ENCODE measurements at regions not wholly inside any gene's neighbourhood (a gene's known extent, or its start where the extent isn't known, plus 50 kb on each side); places are given as distances from the start of the nearest gene placed in this dataset.
A peak's percentile ranks its signal among the peaks of the same experiment; 100 is the strongest.

DNA sequence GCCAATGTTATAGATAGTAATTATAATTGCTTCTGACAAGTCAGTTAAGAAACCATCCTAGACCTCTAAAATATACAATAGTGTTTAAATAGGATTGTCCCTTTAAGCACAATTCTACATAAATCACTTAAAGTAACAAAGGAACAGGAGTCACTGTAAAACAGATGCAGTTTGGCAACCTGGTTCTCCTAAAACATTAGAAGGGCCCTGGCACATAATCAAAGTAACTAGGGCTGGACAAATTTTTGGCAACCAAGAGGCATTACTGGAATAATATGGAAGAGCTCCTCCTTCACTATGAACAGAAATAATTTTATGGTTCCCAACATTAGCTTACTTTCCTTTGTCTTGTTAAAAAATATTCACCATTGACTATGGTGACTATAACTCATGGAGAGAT is 75.0 kb upstream of the CCDC160 start:
- Mint-ChIP-seq H3K9me3 (no peaks in the 10 kb centered on the region), H3K27me3 (no peaks in the 10 kb centered on the region), H3K4me3 (no peak overlapping the region), H3K4me1 (ENCODE audit: low read depth) (peaks cover 10% of the 10 kb centered on the region), H3K27ac (no peak overlapping the region), H3K36me3 (ENCODE audit: low read depth) (no peaks in the 10 kb centered on the region)
- CTCF ChIA-PET, result interaction anchor here (1.1 kb wide), 1 partner anchor 25 kb away, joined by 4 read pairs; no protein-coding TSS in a partner anchor
- TF ChIP-seq, protein P1, sequence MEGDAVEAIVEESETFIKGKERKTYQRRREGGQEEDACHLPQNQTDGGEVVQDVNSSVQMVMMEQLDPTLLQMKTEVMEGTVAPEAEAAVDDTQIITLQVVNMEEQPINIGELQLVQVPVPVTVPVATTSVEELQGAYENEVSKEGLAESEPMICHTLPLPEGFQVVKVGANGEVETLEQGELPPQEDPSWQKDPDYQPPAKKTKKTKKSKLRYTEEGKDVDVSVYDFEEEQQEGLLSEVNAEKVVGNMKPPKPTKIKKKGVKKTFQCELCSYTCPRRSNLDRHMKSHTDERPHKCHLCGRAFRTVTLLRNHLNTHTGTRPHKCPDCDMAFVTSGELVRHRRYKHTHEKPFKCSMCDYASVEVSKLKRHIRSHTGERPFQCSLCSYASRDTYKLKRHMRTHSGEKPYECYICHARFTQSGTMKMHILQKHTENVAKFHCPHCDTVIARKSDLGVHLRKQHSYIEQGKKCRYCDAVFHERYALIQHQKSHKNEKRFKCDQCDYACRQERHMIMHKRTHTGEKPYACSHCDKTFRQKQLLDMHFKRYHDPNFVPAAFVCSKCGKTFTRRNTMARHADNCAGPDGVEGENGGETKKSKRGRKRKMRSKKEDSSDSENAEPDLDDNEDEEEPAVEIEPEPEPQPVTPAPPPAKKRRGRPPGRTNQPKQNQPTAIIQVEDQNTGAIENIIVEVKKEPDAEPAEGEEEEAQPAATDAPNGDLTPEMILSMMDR (IDR thresholded peaks at IDR 0.05), result no peak
- POLR2A ChIA-PET, result no interaction called here
- ATAC-seq (no peak), DNase-seq (no peak)
- intact Hi-C loops (cut with micrococcal nuclease), result no loop called here

GRCh38 chrX:134163836-134164235 is 73.1 kb upstream of the CCDC160 start:
- peaks cover 5% of the 10 kb centered on the region for H3K36me3 Mint-ChIP-seq (ENCODE audit: low read depth)
- H3K4me1 Mint-ChIP-seq (ENCODE audit: low read depth), result peaks cover 18% of the 10 kb centered on the region
- ChIA-PET CTCF (no interaction called here), POLR2A (interaction anchor here (0.7 kb wide), 1 partner anchor 307 kb away, joined by 3 read pairs; no protein-coding TSS in a partner anchor)
- H3K9me3 Mint-ChIP-seq, result no peaks in the 10 kb centered on the region
- no peak for ATAC-seq
- H3K27me3 Mint-ChIP-seq, result no peaks in the 10 kb centered on the region
- TF ChIP-seq, protein P1 (IDR thresholded peaks at IDR 0.05), result no peak
- no peak overlapping the region for H3K27ac Mint-ChIP-seq
- no peak for DNase-seq
- H3K4me3 Mint-ChIP-seq, result no peak overlapping the region
- intact Hi-C loops (cut with micrococcal nuclease), result no loop called here

GRCh38 chrX:134167591-134168203 is 69.3 kb upstream of the CCDC160 start:
- POLR2A ChIA-PET, result interaction anchor here (1.0 kb wide), 1 partner anchor 9 kb away, joined by 3 read pairs; no protein-coding TSS in a partner anchor
- no peaks in the 10 kb centered on the region for H3K27me3 Mint-ChIP-seq
- ATAC-seq (no peak), DNase-seq (no peak)
- peaks cover 31% of the 10 kb centered on the region for H3K36me3 Mint-ChIP-seq (ENCODE audit: low read depth)
- no peak overlapping the region for H3K27ac Mint-ChIP-seq
- H3K4me1 Mint-ChIP-seq (ENCODE audit: low read depth), result peaks cover 11% of the 10 kb centered on the region
- no peak overlapping the region for H3K4me3 Mint-ChIP-seq
- TF ChIP-seq, protein P1 (IDR thresholded peaks at IDR 0.05), result no peak
- CTCF ChIA-PET, result no interaction called here
- no peaks in the 10 kb centered on the region for H3K9me3 Mint-ChIP-seq
- intact Hi-C loops (cut with micrococcal nuclease), result no loop called here

GRCh38 chrX:134171661-134172587 is 65.1 kb upstream of the CCDC160 start:
- no peaks in the 10 kb centered on the region for H3K9me3 Mint-ChIP-seq
- H3K27me3 Mint-ChIP-seq, result peaks cover 5% of the 10 kb centered on the region
- DNase-seq (peak; percentile 72), ATAC-seq (peak; percentile 61)
- H3K36me3 Mint-ChIP-seq (ENCODE audit: low read depth), result peaks cover 31% of the 10 kb centered on the region
- peak overlapping the region; percentile 89 for H3K27ac Mint-ChIP-seq
- H3K4me1 Mint-ChIP-seq (ENCODE audit: low read depth), result peaks cover 15% of the 10 kb centered on the region
- ChIA-PET CTCF (no interaction called here), POLR2A (interaction anchor here (0.9 kb wide), 1 partner anchor 15 kb away, joined by 4 read pairs; no protein-coding TSS in a partner anchor)
- TF ChIP-seq, protein P1 (IDR thresholded peaks at IDR 0.05), result no peak
- intact Hi-C loops (cut with micrococcal nuclease), result loop anchor here (2.0 kb wide), 1 partner anchor 15 kb away; no protein-coding TSS in a partner anchor
- peak overlapping the region; percentile 76 for H3K4me3 Mint-ChIP-seq

All from activated CD8-positive, alpha-beta T cell treated with anti-CD3 and anti-CD28 coated beads for 36 hours (primary cell).